ENCODE measurements at regions not wholly inside any gene's neighbourhood (a gene's known extent, or its start where the extent isn't known, plus 50 kb on each side); places are given as distances from the start of the nearest gene placed in this dataset.

DNA sequence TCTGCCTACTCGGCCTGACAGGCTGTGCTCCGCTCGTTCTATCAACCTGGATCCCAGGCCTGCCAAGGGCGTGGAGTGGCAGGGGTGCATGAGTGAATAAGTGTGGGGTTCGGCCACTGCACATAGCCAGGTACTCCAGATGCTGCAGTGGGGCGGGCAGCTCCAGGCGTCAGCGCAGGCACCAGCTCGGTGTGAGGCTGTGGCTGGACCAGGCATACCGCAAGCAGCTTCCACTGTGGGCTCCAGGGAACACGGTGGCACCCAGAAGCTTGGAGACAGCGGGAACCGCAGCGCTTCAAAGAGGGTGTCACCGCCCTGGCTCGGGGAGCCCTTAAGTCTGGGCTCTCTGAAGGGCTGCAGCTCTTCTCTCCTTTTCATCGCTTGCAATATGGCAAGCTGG is 1630.2 kb downstream of the OLFM4 start:
- DNase-seq (ENCODE audit: low spot score): no peak
- no peaks in the 10 kb centered on the region for H4K20me1 ChIP-seq (ENCODE audit: insufficient read depth, poor library complexity, severe bottlenecking)
- H3K4me1 ChIP-seq (ENCODE audit: insufficient read depth): no peaks in the 10 kb centered on the region
- no peaks in the 10 kb centered on the region for H3K36me3 ChIP-seq (replicated peaks; ENCODE audit: insufficient read depth, low read depth)
- H3K79me2 ChIP-seq: no peaks in the 10 kb centered on the region
- no peaks in the 10 kb centered on the region for H3K9me2 ChIP-seq (replicated peaks; ENCODE audit: insufficient read depth)
- H3K4me3 ChIP-seq: no peak overlapping the region
- no peak overlapping the region for H3K27ac ChIP-seq
- 95% methylated on average over 17 of the region's 17 CpGs for WGBS (ENCODE audit: low lambda C conversion rate, missing lambda C conversion rate)
- H3K27me3 ChIP-seq: no peaks in the 10 kb centered on the region
- H3K4me2 ChIP-seq: no peak overlapping the region
- no peaks in the 10 kb centered on the region for H3K9me3 ChIP-seq (ENCODE audit: low read depth)
- H2AFZ ChIP-seq: no peak overlapping the region
- TF ChIP-seq, protein P1, sequence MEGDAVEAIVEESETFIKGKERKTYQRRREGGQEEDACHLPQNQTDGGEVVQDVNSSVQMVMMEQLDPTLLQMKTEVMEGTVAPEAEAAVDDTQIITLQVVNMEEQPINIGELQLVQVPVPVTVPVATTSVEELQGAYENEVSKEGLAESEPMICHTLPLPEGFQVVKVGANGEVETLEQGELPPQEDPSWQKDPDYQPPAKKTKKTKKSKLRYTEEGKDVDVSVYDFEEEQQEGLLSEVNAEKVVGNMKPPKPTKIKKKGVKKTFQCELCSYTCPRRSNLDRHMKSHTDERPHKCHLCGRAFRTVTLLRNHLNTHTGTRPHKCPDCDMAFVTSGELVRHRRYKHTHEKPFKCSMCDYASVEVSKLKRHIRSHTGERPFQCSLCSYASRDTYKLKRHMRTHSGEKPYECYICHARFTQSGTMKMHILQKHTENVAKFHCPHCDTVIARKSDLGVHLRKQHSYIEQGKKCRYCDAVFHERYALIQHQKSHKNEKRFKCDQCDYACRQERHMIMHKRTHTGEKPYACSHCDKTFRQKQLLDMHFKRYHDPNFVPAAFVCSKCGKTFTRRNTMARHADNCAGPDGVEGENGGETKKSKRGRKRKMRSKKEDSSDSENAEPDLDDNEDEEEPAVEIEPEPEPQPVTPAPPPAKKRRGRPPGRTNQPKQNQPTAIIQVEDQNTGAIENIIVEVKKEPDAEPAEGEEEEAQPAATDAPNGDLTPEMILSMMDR (IDR thresholded peaks at IDR 0.05; ENCODE audit: poor library complexity): no peak
- TF ChIP-seq EZH2phosphoT487 (IDR thresholded peaks at IDR 0.05; ENCODE audit: low read depth, severe bottlenecking, unreplicated experiment) (no peak), EZH2 (IDR thresholded peaks at IDR 0.05; ENCODE audit: borderline replicate concordance) (no peak)

DNA sequence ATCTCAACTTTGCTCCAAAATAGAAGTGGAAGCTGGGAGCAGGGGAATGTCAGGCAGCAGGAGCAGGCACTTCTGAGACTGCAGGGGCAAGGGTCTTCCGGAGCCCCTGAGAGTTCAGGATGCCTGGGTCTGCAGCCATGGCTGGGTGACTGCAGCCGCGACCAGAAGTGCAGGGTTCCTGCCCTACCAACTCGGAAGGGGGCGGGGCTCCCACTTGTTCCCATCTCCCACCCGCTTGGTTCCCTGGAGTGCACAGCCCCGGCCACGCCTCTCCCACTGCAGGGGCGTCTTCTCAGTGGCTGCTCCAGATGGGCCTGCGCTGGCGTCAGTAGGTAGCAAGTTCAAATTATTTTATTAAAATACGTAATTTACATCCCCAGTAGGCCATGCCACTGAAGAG is 1631.7 kb downstream of the OLFM4 start:
- no peaks in the 10 kb centered on the region for H3K27me3 ChIP-seq
- no peaks in the 10 kb centered on the region for H3K36me3 ChIP-seq (replicated peaks; ENCODE audit: insufficient read depth, low read depth)
- no peaks in the 10 kb centered on the region for H3K79me2 ChIP-seq
- DNase-seq (ENCODE audit: low spot score): no peak
- no peak overlapping the region for H3K4me2 ChIP-seq
- H3K27ac ChIP-seq: no peak overlapping the region
- no peak overlapping the region for H3K4me3 ChIP-seq
- H3K9me3 ChIP-seq (ENCODE audit: low read depth): no peaks in the 10 kb centered on the region
- no peaks in the 10 kb centered on the region for H4K20me1 ChIP-seq (ENCODE audit: insufficient read depth, poor library complexity, severe bottlenecking)
- no peaks in the 10 kb centered on the region for H3K4me1 ChIP-seq (ENCODE audit: insufficient read depth)
- no peaks in the 10 kb centered on the region for H3K9me2 ChIP-seq (replicated peaks; ENCODE audit: insufficient read depth)
- 98% methylated on average over 12 of the region's 12 CpGs for WGBS (ENCODE audit: low lambda C conversion rate, missing lambda C conversion rate)
- H2AFZ ChIP-seq: no peak overlapping the region
- TF ChIP-seq EZH2phosphoT487 (IDR thresholded peaks at IDR 0.05; ENCODE audit: low read depth, severe bottlenecking, unreplicated experiment): no peak
- TF ChIP-seq, protein P1 (IDR thresholded peaks at IDR 0.05; ENCODE audit: poor library complexity): no peak

DNA sequence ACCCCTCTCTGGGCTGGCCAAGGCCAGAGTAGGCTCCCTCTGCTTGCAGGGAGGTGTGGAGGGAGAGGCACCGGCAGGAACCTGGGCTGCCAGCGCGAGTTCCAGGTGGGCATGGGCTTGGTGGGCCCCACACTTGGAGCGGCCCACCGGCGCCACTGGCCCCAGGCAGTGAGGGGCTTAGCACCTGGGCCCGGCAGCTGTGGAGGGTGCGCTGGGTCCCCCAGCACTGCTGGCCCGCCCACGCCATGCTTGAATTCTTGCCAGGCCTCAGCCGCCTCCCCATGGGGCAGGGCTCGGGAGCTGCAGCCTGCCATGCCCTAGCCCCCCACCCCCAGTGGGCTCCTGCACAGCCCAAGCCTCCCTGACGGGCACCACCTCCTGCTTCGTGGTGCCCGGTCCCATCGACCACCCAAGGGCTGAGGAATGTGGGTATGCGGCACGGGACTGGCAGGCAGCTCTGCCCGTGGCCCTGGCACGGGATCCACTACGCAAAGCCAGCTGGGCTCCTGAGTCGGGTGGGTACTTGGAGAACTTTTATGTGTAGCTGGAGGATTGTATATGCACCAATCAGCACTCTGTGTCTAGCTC is 1648.0 kb downstream of the OLFM4 start:
- H3K27me3 ChIP-seq: no peaks in the 10 kb centered on the region
- no peak overlapping the region for H2AFZ ChIP-seq
- TF ChIP-seq, protein P1 (IDR thresholded peaks at IDR 0.05; ENCODE audit: poor library complexity): no peak
- TF ChIP-seq EZH2phosphoT487 (IDR thresholded peaks at IDR 0.05; ENCODE audit: low read depth, severe bottlenecking, unreplicated experiment): no peak
- no peak for TF ChIP-seq EZH2 (IDR thresholded peaks at IDR 0.05; ENCODE audit: borderline replicate concordance)
- no peak overlapping the region for H3K4me3 ChIP-seq
- no peak for DNase-seq (ENCODE audit: low spot score)
- H3K4me1 ChIP-seq (ENCODE audit: insufficient read depth): no peaks in the 10 kb centered on the region
- H3K79me2 ChIP-seq: no peaks in the 10 kb centered on the region
- H4K20me1 ChIP-seq (ENCODE audit: insufficient read depth, poor library complexity, severe bottlenecking): no peaks in the 10 kb centered on the region
- no peaks in the 10 kb centered on the region for H3K9me2 ChIP-seq (replicated peaks; ENCODE audit: insufficient read depth)
- H3K27ac ChIP-seq: no peak overlapping the region
- H3K9me3 ChIP-seq (ENCODE audit: low read depth): no peaks in the 10 kb centered on the region
- WGBS (ENCODE audit: low lambda C conversion rate, missing lambda C conversion rate): 94% methylated on average over 20 of the region's 22 CpGs
- H3K36me3 ChIP-seq (replicated peaks; ENCODE audit: insufficient read depth, low read depth): no peaks in the 10 kb centered on the region
- no peak overlapping the region for H3K4me2 ChIP-seq

DNA sequence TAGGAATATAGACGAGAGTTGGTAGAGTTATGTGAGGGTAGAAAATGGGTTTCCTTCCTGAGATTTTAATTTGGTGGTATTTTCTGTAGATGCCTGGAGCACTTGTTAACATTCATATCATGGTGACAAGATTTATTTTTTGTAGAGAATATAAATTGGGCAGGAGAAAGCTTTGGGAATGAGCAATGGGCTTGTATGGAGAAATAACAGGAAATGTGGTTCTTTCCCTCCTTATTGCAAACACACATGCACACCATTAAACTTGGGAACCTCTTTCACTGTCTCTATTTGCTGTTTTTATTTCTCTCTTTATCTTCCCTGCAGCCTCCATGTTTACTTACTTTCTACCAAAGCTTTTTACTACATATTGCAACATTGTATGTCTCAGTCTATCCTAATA is 1653.6 kb downstream of the OLFM4 start:
- Histone ChIP-seq H4K20me1 (ENCODE audit: insufficient read depth, poor library complexity, severe bottlenecking) (no peaks in the 10 kb centered on the region), H3K9me3 (ENCODE audit: low read depth) (no peaks in the 10 kb centered on the region), H3K9me2 (replicated peaks; ENCODE audit: insufficient read depth) (no peaks in the 10 kb centered on the region), H3K36me3 (replicated peaks; ENCODE audit: insufficient read depth, low read depth) (no peaks in the 10 kb centered on the region), H3K4me2 (no peak overlapping the region), H3K4me3 (no peak overlapping the region), H3K4me1 (ENCODE audit: insufficient read depth) (no peaks in the 10 kb centered on the region), H3K27ac (no peak overlapping the region), H3K79me2 (no peaks in the 10 kb centered on the region), H2AFZ (no peak overlapping the region), H3K27me3 (no peaks in the 10 kb centered on the region)
- DNase-seq (ENCODE audit: low spot score): no peak
- 81% methylated on average over 1 of the region's 1 CpG for WGBS (ENCODE audit: low lambda C conversion rate, missing lambda C conversion rate)
- TF ChIP-seq EZH2 (IDR thresholded peaks at IDR 0.05; ENCODE audit: borderline replicate concordance) (no peak), EZH2phosphoT487 (IDR thresholded peaks at IDR 0.05; ENCODE audit: low read depth, severe bottlenecking, unreplicated experiment) (no peak)
- TF ChIP-seq, protein P1 (IDR thresholded peaks at IDR 0.05; ENCODE audit: poor library complexity): no peak

Measured in hepatocyte (in vitro differentiated cells).